GM19397 (cell line): ENCODE measurements at regions not wholly inside any gene's neighbourhood (a gene's known extent, or its start where the extent isn't known, plus 50 kb on each side); places are given as distances from the start of the nearest gene placed in this dataset.
"Not testable (repeated sequence)": the region's sequence is repeated elsewhere in the genome, so short reads cannot be mapped to it uniquely, and the experiment has no call there.

Experiments
- ATAC-seq: cut with Tn5 transposase; IDR thresholded peaks from one replicate; pipeline ENCODE4 v1.9.1; 2021; ENCODE audit warnings: mild to moderate bottlenecking, moderate library complexity; ENCODE audit not compliant: unreplicated experiment

- ATAC-seq = no peak
Observed at GRCh38 chr18:38759457-38759856, 1193.9 kb upstream of the CELF4 start.

DNA sequence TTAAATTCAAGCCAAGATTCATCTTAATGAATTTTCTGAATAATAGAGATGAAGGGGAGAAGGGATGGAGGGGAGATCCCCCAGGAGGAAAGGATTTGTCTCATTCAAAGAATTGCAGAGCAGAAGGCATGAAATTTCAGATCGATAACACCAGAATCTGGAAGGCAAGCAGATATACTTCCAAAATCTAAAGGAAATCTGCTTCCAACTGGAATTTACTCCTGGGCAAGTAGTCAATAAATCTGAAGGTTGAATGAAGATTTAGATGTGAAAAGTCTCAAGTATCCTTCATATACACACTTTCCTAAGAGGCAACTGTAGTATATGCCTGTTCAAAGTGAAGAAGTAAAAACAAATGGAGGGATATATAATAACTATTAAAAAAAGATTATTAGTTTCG lies 1190.8 kb upstream of the CELF4 start:
- no peak for ATAC-seq

DNA sequence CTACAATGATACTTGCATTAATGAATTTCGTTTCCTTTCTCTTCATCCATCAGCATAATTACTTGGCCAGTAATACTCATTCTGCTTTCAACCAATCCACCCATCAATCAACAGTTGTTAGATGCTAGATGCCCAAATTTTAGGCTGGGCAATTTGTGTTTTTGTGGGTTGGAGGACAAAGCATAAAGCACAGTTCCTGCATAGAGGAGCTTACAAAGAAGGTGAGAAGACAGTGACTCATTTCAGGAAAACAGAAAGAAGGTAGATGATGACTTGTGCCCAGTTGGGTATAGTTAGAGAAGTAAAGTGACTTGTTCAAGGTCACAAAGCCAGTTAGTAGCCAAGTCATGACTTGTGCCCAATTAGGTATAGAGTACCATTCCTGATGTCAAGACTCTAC lies 1186.8 kb upstream of the CELF4 start:
- ATAC-seq = no peak

DNA sequence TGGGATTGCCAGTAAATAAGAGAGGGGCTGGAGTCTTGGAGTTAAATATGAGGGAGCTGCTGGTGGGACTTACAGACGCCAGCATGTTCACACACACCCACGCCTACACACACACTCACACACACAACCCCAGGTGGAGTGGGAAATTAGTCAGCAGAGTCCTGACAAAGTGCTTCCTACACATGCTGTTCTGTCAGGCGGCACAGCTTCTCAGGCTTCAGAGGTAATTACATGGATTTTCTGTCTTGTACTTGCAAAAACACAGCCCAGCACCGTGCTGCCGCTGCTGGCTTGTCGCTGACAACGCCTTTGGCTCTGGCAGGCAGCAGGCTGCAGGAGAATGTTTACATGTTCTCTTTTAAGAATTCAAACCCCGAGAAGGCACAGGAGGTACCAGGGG lies 1186.3 kb upstream of the CELF4 start:
- ATAC-seq = no peak

DNA sequence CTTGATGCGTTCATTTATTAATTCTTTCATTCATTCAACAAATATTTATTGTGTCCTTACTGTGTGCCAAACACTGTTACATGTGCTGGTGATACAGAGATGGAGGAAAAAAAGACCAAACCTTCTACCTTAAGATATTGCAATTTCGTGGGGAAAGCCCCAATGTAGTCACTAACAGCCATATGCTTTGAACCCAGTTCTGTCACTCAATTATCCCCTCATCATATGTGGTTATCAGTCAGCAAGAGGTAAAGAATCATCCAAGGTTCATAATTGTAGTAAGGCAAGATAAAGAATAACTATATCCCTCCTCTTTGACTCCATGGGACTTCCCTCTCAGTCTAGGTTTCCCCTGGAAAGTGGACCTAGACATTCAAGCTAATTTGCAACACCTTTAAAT lies 1185.6 kb upstream of the CELF4 start:
- no peak for ATAC-seq

DNA sequence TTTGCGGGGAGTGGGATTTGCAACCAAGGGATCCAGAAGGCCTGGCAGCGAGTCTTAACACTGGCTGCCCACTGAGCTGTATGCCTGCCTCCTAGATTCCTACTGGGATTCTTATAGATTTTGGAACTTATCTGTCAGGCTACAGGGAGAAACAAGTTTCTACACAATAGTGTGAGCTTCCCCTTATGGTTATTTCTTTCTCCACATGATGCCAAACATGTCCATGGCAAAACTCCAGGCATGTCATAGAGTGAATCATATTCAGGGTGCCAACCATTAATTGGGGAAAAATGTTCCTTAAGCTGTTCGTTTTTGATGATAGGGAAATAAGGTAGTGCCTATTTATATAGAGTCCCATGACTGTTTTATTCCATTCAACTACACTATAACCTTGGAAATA lies 1185.2 kb upstream of the CELF4 start:
- no peak for ATAC-seq

DNA sequence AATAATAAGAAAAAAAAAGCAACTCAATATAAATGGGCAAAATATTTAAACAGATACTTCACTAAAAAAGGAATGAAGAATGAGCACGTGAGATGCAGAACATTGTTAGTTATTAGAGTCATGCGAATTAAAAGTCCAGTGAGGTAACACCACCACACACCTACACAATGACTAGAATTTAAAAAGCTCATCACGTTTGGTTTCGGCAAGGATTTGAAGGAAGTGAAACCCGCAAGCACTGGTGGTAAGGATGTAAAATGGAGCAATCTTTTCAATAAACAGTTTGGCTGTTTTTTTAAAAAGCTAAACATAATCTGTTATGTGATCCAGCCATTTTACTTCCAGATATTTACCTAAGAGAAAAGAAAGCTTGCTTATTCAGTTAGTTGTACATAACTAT lies 1181.6 kb upstream of the CELF4 start:
- no peak for ATAC-seq

DNA sequence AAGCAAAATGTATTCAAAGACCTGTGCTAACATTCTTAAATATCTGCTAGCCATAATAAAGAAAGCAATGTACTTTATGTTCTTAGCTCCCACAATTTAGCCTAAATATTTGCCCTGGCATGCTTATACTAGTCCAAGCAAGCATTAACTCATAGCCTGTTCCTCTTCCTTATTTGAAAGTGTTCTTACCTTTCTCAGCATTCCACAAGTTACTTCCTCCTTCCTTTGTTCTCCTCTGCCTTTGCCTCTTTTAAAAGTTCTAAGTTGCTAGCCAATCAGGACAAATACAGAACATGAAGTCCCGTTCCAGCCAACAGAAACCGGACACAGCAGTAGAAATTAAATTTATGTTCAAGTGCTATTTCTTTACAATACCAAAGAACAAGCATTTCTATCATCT lies 1154.6 kb upstream of the CELF4 start:
- ATAC-seq = not testable (repeated sequence)

DNA sequence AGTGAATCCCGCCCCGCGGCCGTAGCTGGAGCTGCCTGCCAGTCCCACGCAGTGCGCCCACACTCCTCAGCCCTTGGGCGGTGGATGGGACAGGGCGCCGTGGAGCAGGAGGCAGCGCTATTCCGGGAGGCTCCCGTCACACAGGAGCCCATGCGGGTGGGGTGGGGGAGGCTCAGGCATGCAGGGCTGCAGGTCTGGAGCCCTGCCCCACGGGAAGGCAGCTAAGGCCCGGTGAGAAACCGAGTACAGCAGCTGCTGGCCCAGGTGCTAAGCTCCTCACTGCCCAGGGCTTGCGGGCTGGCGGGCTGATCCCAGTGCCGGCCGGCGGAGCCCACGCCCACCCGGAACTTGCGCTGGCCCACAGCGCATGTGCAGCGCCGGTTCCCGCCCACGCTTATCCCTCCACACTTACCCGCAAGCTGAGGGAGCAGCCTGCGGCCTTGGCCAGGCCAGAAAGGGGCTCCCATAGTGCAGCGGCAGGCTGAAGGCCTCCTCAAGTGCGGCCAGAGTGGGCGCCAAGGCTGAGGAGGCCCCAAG lies 1152.8 kb upstream of the CELF4 start:
- ATAC-seq = no peak

GRCh38 chr18:38709122-38709521 lies 1143.5 kb upstream of the CELF4 start:
- no peak for ATAC-seq

DNA sequence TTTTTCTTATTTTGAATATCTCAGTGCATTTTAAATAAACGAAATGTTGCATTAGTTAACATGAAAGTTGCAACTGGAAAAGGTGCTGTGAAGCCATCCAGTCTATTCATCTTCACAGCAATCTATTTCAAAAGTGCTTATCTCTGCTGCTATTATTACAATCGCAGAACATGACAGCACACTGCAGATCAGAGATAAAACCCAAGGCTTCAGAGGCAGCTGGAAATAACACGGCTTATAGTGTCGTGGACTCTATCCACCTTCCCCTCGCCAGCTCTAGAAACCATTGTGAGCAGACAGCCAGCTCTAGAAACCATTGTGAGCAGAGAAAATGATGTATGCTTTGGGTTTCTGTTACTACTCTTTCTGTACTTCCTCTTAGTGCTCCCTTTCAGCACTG lies 1140.8 kb upstream of the CELF4 start:
- no peak for ATAC-seq

- no peak for ATAC-seq
Observed at GRCh38 chr18:38698088-38698487, 1132.5 kb upstream of the CELF4 start.

DNA sequence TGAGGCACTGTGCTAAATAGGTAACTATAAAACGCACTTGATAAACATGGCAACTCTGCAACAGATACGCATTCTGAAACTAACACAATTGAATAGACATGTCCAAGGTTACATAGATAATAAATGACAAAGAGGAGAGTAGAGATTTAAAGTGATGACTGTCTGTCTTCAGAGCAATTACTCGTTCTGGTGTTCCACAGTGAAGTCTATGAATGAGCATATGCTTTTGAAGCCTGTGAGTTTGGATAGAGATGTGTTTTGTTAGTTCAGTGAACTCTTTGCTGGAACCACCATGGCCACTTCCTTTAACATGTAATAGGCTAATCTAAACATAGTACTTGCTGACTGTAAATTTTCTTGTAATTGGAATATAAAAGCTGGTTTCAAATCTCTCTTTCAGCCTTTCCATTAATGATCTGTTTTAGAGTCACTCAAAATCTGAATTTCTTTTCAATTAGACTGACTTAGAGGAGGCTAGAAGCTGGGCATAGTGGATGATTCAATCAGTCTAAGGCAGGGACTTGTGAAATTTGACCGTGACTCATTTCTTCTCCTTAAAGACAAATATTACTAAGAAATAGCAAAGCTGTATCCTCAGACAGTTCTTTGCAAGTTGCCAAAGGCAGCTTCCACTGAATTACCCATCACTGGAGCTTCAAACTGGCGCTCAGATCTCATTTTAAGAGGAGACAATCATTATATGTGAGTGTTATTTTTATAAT lies 1130.1 kb upstream of the CELF4 start:
- no peak for ATAC-seq

- no peak for ATAC-seq
Observed at GRCh38 chr18:38693104-38693503, 1127.5 kb upstream of the CELF4 start.

GRCh38 chr18:38690626-38691025 lies 1125.0 kb upstream of the CELF4 start:
- no peak for ATAC-seq

DNA sequence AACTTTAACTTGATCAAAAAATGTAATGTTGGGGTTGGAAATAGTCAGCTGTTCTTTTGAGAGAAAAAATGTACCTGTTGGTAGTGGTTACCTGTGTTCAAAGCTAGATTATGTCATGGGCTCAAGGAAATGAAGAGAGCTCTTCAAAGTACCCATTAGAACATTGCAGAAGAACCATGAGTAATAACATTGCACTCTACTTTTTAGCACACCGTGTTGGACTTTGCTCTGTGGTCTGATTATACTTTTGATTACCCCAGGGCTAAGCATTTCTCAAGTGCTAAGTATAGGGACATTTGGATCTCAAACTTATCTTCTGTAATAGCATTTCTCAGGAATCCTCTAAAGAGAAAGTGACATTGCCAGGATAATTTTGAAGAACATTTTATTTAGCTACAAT lies 1122.8 kb upstream of the CELF4 start:
- no peak for ATAC-seq

DNA sequence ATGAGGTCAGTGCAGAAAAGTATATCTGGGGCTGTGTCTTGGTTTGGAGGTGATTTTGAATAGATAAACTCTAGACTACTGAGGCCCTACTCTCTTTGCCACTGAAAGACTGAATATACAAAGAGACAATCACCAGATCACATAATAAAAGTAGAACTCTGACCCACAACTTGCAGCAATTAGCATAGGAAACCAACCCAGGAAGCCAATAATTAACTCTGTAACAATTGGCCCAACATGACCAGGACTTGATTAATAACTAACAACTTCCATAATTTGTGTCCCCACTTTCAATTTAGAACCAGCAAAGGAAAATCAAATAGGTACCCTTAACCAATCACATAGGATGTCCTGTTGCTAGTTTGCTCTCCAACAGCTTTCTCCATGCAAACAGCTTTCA lies 1104.9 kb upstream of the CELF4 start:
- ATAC-seq = no peak

- no peak for ATAC-seq
Observed at GRCh38 chr18:38664929-38665328, 1099.3 kb upstream of the CELF4 start.

DNA sequence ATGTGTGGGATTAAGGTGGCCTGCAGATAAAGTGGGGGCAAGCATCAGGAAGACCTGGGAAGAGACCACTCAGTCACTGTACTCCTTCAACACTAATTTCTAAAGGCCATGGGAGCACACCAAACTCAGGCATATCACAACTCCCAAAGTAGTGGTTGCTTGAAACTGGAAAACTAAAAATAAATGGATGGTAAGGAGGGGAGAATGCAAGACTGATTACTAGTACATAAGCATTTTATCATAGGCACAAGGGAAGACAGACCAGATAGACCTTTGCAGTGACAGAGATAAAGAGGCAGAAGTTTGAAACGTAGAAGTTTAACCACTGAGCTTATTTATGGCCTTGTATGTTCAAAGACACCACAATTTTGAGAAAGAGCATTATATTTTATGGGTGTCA lies 1098.1 kb upstream of the CELF4 start:
- no peak for ATAC-seq

- no peak for ATAC-seq
Observed at GRCh38 chr18:38663270-38663669, 1097.7 kb upstream of the CELF4 start.

GRCh38 chr18:38654946-38655345 lies 1089.3 kb upstream of the CELF4 start:
- no peak for ATAC-seq

GRCh38 chr18:38651736-38652135 lies 1086.1 kb upstream of the CELF4 start:
- no peak for ATAC-seq

DNA sequence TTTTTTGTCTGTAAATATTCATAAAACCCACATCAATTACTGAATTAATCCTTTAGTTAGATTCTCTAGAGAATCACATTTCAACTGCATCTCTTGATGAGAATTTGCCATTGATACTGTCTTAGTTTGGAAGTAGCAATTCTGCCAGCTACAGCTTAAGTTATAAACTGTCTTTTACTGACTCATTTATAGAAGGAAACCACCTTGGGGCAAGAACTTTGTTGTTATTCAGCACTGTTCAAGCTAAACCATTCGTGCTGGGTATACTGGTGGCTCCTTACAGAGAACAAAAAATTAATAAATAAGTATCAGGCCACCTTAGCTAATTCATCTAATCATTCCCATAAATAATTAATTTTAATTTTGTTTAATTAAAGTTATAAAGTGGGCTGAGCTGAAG lies 1082.6 kb upstream of the CELF4 start:
- ATAC-seq = no peak
